ENCODE measurements at regions not wholly inside any gene's neighbourhood (a gene's known extent, or its start where the extent isn't known, plus 50 kb on each side); places are given as distances from the start of the nearest gene placed in this dataset.

DNA sequence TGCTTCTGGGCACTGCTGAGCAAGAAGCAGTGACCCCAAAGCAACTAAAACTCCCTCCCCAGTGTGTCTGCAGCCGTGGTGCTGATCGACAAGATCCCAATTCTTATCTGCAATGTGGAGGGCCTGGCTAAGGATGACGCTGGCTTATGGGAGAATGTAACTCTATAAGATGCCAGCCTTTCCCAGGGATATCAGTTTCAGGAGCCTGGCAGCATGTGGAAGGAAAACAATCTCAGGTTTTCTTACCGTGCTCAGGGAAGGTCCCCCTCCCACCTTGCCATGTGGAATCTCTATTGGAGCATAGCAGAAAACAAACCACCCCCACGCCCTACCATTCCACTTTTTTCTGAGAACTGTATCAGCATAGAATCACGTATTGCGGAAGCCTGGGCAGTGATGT is 87.7 kb upstream of the PTPN3 start:
- no peak for ATAC-seq
- no peak for TF ChIP-seq GLIS3 (CRISPR knock-in tag; IDR thresholded peaks at IDR 0.05)
- TF ChIP-seq, protein P1, sequence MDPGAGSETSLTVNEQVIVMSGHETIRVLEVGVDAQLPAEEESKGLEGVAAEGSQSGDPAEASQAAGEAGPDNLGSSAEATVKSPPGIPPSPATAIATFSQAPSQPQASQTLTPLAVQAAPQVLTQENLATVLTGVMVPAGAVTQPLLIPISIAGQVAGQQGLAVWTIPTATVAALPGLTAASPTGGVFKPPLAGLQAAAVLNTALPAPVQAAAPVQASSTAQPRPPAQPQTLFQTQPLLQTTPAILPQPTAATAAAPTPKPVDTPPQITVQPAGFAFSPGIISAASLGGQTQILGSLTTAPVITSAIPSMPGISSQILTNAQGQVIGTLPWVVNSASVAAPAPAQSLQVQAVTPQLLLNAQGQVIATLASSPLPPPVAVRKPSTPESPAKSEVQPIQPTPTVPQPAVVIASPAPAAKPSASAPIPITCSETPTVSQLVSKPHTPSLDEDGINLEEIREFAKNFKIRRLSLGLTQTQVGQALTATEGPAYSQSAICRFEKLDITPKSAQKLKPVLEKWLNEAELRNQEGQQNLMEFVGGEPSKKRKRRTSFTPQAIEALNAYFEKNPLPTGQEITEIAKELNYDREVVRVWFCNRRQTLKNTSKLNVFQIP (CRISPR knock-in tag; IDR thresholded peaks at IDR 0.05; ENCODE audit: borderline replicate concordance, low read depth): no peak

DNA sequence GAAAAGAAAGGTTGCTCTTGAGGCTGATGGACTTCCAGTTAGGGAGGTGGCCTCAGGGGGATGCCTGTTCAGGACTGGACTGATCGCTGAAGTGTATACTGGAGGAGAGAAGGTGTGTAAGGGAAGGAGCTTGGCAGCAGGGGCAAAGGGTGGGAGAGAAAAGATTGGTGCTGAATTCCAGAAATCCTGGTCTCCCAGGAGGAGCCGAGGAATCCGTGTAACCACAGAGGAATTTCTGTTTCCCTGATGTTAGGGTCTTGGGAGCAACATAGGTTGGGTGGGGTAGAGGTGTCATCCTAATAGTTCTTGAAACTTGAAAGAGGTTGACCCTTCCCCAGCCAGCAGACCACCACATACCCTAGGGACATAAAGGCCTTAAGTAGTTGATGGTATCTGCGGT is 88.9 kb upstream of the PTPN3 start:
- TF ChIP-seq RARB (CRISPR knock-in tag; IDR thresholded peaks at IDR 0.05): no peak
- TF ChIP-seq, protein P2, sequence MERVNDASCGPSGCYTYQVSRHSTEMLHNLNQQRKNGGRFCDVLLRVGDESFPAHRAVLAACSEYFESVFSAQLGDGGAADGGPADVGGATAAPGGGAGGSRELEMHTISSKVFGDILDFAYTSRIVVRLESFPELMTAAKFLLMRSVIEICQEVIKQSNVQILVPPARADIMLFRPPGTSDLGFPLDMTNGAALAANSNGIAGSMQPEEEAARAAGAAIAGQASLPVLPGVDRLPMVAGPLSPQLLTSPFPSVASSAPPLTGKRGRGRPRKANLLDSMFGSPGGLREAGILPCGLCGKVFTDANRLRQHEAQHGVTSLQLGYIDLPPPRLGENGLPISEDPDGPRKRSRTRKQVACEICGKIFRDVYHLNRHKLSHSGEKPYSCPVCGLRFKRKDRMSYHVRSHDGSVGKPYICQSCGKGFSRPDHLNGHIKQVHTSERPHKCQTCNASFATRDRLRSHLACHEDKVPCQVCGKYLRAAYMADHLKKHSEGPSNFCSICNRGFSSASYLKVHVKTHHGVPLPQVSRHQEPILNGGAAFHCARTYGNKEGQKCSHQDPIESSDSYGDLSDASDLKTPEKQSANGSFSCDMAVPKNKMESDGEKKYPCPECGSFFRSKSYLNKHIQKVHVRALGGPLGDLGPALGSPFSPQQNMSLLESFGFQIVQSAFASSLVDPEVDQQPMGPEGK (CRISPR knock-in tag; IDR thresholded peaks at IDR 0.05; ENCODE audit: borderline replicate concordance): no peak
- TF ChIP-seq ESRRG (CRISPR knock-in tag; IDR thresholded peaks at IDR 0.05): no peak
- no peak for TF ChIP-seq SNAI2 (CRISPR knock-in tag; IDR thresholded peaks at IDR 0.05)
- no peak for TF ChIP-seq ZNF565 (CRISPR knock-in tag; conservative IDR thresholded peaks at IDR 0.05; ENCODE audit: low read depth)
- no peak for ATAC-seq

DNA sequence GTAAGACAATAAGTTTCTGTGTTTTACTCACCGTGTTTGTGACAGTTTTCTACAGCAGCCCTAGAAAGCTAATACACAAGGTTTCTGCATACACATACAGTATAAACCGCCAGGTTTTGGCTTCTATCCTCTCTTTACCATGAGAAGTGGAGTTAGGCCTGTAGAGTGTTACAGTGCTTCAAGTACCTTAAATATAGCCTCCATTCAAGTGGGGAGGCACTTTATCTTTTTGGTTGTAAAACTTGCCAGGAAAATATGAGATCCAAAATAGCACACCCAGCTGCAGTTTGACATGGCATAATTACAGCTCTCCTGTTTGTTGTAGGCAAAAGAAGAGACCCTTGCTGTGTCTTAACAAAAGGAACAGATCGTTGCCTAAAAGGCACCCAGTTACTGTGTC is 90.3 kb upstream of the PTPN3 start:
- no peak for ATAC-seq

More for the DNA sequence above, 90.3 kb upstream of the PTPN3 start:
- TF ChIP-seq, protein P3, sequence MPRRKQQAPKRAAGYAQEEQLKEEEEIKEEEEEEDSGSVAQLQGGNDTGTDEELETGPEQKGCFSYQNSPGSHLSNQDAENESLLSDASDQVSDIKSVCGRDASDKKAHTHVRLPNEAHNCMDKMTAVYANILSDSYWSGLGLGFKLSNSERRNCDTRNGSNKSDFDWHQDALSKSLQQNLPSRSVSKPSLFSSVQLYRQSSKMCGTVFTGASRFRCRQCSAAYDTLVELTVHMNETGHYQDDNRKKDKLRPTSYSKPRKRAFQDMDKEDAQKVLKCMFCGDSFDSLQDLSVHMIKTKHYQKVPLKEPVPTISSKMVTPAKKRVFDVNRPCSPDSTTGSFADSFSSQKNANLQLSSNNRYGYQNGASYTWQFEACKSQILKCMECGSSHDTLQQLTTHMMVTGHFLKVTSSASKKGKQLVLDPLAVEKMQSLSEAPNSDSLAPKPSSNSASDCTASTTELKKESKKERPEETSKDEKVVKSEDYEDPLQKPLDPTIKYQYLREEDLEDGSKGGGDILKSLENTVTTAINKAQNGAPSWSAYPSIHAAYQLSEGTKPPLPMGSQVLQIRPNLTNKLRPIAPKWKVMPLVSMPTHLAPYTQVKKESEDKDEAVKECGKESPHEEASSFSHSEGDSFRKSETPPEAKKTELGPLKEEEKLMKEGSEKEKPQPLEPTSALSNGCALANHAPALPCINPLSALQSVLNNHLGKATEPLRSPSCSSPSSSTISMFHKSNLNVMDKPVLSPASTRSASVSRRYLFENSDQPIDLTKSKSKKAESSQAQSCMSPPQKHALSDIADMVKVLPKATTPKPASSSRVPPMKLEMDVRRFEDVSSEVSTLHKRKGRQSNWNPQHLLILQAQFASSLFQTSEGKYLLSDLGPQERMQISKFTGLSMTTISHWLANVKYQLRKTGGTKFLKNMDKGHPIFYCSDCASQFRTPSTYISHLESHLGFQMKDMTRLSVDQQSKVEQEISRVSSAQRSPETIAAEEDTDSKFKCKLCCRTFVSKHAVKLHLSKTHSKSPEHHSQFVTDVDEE (CRISPR knock-in tag; IDR thresholded peaks at IDR 0.05): no peak
- no peak for TF ChIP-seq ARNTL (CRISPR knock-in tag; IDR thresholded peaks at IDR 0.05; ENCODE audit: borderline replicate concordance, low read depth)
- TF ChIP-seq, protein P1 (CRISPR knock-in tag; IDR thresholded peaks at IDR 0.05; ENCODE audit: borderline replicate concordance, low read depth): no peak
- TF ChIP-seq, protein P2 (CRISPR knock-in tag; IDR thresholded peaks at IDR 0.05; ENCODE audit: borderline replicate concordance): no peak
- TF ChIP-seq, protein P4, sequence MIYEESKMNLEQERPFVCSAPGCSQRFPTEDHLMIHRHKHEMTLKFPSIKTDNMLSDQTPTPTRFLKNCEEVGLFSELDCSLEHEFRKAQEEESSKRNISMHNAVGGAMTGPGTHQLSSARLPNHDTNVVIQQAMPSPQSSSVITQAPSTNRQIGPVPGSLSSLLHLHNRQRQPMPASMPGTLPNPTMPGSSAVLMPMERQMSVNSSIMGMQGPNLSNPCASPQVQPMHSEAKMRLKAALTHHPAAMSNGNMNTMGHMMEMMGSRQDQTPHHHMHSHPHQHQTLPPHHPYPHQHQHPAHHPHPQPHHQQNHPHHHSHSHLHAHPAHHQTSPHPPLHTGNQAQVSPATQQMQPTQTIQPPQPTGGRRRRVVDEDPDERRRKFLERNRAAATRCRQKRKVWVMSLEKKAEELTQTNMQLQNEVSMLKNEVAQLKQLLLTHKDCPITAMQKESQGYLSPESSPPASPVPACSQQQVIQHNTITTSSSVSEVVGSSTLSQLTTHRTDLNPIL (CRISPR knock-in tag; IDR thresholded peaks at IDR 0.05; ENCODE audit: low read depth): no peak
- TF ChIP-seq TCF4 (CRISPR knock-in tag; IDR thresholded peaks at IDR 0.05; ENCODE audit: borderline replicate concordance): no peak
- TF ChIP-seq, protein P5, sequence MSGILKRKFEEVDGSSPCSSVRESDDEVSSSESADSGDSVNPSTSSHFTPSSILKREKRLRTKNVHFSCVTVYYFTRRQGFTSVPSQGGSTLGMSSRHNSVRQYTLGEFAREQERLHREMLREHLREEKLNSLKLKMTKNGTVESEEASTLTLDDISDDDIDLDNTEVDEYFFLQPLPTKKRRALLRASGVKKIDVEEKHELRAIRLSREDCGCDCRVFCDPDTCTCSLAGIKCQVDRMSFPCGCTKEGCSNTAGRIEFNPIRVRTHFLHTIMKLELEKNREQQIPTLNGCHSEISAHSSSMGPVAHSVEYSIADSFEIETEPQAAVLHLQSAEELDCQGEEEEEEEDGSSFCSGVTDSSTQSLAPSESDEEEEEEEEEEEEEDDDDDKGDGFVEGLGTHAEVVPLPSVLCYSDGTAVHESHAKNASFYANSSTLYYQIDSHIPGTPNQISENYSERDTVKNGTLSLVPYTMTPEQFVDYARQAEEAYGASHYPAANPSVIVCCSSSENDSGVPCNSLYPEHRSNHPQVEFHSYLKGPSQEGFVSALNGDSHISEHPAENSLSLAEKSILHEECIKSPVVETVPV (CRISPR knock-in tag; IDR thresholded peaks at IDR 0.05): no peak
- TF ChIP-seq CSDC2 (CRISPR knock-in tag; IDR thresholded peaks at IDR 0.05): no peak
- TF ChIP-seq PPARA (CRISPR knock-in tag; IDR thresholded peaks at IDR 0.05; ENCODE audit: borderline replicate concordance): no peak
- no peak for TF ChIP-seq SNAI2 (CRISPR knock-in tag; IDR thresholded peaks at IDR 0.05)
- no peak for TF ChIP-seq GLIS3 (CRISPR knock-in tag; IDR thresholded peaks at IDR 0.05)
- no peak for TF ChIP-seq OSR1 (CRISPR knock-in tag; IDR thresholded peaks at IDR 0.05)
- TF ChIP-seq ZNF565 (CRISPR knock-in tag; conservative IDR thresholded peaks at IDR 0.05; ENCODE audit: low read depth): no peak
- no peak for TF ChIP-seq RARB (CRISPR knock-in tag; IDR thresholded peaks at IDR 0.05)
- TF ChIP-seq TOX (CRISPR knock-in tag; IDR thresholded peaks at IDR 0.05; ENCODE audit: borderline replicate concordance): no peak
- no peak for TF ChIP-seq ZNF8 (CRISPR knock-in tag; IDR thresholded peaks at IDR 0.05)
- TF ChIP-seq ZFP3 (CRISPR knock-in tag; IDR thresholded peaks at IDR 0.05): no peak
- TF ChIP-seq ISL1 (CRISPR knock-in tag; IDR thresholded peaks at IDR 0.05): no peak

Data from SK-N-SH treated with all-trans-retinoic acid at 6 μM for 48 hours (cell line).